LoVo (cell line): ENCODE measurements at regions not wholly inside any gene's neighbourhood (a gene's known extent, or its start where the extent isn't known, plus 50 kb on each side); places are given as distances from the start of the nearest gene placed in this dataset.

Experiments used
- DNase-seq: peaks from one replicate; pipeline ENCODE4 v3.0.0-alpha.2; 2016; ENCODE audit warnings: low spot score

DNA sequence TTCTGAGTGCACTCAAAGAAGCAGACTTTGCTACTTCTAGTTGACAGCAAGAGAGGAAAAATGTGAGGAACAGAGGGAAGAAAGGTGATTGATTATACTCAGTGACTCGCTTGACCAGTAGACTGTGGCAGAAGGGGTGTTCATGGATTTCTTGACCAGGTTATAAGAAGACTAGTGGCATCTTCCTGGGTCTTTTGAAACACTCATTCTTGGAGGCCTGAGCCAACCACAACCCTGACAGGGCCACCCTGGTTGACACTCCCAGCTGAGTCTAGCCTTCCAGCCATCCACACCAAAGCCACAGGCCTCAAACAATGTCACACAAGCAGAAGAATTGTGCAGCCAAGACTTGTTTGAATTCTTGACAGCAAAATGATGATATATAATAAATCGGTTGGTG, 366.3 kb downstream of the SS18 start:
- no peak for DNase-seq

DNA sequence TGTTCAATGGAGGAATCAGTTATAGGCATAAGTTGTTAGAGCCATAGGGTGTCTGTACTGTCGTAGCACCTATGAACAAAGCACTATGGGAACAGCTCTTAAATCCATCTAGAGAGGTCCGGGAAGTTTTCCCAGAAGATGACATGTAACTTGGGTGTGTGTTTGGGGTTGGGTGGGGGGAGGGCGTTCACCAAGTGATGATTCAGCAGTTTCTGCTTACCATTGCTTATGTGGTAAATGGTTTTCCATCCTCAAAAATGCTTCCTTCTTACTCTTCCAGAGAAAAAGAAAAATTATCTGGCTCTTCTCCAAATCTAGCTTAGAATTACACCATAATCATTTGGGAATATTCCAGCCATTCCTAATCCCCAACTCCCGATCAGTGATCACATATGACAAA, 361.1 kb upstream of the ZNF521 start:
- DNase-seq, result no peak

DNA sequence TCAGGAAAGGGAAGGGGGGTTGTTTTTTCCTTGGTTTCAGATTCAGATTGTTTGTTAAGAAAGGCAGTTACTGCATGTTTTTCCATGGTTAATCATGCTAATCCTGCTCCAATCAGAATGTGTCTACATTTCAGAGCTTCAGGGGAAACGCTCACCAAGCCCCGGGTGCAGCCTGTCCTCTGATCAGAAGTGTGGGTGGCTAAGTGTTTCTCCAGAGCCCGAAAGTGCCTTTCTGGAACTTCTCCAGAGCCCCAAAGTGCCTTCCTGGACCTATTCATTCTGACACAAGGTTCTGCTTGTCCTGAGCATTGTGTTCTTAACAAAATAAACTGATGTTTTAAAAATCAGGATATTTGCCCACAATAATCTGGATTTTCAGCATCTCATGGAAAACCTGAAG, 359.0 kb upstream of the ZNF521 start:
- no peak for DNase-seq

DNA sequence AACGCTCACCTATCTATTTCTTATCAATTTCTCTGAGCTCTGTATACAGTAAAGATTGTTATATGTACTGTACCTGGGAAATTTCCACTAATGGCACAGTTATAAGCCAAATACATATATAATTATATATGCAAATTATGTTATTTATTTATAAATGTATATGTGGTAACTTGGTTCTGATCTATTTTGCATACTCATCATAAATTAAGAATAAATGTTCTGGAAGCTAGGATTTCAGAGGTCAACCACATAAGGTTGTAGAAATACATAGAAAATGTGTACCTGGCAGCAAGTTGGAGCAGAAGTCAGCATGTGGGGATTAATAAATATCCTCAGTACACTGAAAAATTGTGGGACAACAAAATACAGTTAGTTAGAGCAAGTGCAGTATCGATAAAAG, 353.7 kb upstream of the ZNF521 start:
- no peak for DNase-seq

DNA sequence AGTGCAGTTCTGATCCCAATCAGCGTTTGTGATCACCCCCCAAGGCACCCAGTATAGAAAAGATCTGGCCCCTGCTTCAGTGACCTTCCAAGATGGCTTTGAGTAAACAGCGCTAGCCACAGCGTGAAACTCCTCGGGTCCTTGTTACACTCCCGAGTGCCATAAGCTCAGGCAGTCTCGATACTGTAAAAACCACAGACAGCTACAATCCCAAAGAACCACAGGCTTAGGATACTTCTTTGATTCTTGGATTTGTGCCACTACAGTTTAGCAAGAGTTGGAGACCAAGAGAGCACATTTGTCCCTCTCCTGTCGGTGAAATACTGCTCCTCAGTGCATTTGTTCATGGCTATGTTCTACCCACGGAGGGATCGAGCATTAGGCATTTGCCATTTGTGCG, 352.5 kb upstream of the ZNF521 start:
- DNase-seq, result no peak

DNA sequence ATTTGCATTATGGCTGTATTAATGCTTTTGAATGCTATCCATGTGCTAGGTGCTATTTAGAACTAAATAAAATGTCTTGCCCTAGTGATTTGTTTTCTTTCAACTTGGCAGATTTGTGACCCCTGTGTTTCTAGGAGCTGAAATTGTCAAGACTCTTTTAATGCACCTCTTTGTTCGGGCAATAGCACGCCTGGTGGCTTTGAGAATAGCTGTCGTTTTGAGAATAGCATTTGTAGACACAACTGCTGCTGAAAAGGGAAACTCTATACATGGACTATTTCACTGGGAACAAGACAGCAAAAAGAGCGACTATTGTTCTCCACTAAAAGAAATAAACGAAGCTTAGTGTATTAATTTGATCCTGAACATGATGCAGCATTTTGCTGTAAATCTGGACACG, 352.1 kb upstream of the ZNF521 start:
- no peak for DNase-seq

DNA sequence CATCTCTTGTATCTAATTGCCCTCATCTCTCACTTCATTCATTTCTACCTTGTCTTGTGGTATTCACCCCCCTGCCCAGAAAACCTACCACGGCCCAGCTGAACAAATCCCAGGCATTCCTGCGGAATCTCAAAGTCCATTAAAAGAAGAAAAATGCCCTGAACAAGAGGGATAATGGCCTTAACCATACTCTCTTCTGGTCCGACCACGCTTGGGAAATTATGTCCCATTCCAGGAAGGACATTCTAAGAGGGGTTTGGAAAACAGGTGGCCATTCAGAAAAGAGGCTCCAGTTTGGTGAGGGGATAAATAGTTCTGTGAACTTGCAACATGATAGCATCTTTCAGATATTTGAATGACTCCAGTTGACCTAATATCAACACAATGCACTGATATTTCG, 349.9 kb upstream of the ZNF521 start:
- DNase-seq, result no peak

DNA sequence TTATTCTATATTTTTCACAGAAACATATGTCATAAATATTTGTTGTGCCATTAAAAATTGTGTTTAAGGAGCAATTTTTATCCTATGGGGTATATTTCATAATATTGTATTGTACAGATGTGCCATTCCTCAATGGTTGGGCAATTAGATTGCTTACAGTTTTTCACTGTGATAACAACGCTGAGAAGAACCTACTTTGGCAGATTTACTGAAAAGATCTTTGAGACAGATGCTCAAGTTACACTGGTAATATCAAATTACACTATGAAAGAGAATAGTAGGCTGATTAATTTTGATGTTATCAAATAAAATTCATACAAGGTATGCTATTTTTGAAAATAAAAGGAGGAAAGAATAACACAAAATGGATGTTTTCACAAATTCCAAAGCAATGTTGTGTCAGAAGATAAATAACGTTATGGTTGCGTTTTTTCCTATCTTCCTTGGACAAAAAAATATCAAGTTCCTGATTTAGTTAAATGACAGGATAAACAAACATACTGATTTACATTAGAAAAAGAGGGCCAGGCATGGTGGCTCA, 335.1 kb upstream of the ZNF521 start:
- no peak for DNase-seq

DNA sequence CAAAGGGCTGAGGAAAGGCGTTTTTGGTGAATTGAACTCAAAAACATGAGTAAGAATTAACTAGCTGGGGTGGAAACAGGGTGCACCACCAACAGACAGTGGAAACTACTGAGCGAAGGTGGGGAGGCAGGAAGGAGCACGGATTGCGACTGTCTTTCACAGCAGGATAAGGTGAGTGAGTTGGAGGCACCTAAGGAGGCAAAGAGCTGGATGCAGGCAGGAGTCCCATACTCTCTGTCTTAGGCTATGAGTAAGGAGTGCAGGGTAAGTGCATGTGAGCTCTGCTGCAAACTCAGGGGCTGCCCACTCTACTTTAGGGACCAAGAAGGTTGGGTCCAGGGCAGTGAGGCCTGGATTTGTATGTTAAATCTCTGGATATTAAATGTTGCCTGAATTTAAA, 333.1 kb upstream of the ZNF521 start:
- no peak for DNase-seq

DNA sequence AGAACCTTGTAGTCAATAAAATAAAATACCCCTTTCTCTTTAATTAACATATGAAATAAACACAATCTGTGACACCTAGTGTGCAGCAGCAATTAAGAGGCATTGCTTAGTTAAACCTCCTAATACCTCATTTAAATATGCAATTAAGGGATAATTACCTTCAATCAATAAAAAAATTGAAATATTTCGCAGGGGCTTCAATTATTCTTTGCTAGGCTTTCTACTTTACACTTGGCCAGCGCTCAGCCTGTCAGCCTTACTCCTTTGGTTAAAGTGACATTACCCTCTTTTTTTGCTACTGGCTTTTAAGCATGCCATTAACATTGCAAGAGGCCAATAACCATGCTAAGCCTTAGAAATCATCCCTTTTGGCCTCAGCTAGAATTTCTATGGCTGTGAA, 327.5 kb upstream of the ZNF521 start:
- no peak for DNase-seq

DNA sequence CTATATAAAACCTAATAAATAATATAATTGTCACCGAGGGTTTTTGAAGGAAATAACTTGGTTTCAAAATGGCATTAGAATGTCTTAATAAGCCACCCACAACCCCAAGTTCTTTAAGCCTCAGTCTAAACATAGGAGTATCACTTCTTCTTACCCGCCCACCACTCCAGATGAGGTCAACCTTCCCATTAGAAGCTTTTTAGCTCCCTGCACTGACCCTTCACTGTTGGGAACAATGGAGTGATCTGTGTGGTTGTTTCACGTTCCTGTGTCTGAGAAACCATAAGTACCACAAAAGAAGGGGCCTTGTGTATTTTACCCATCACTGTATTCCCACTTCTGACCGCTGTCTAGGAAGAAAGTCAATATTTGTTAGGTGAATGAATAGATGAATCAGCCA, 326.3 kb upstream of the ZNF521 start:
- no peak for DNase-seq

DNA sequence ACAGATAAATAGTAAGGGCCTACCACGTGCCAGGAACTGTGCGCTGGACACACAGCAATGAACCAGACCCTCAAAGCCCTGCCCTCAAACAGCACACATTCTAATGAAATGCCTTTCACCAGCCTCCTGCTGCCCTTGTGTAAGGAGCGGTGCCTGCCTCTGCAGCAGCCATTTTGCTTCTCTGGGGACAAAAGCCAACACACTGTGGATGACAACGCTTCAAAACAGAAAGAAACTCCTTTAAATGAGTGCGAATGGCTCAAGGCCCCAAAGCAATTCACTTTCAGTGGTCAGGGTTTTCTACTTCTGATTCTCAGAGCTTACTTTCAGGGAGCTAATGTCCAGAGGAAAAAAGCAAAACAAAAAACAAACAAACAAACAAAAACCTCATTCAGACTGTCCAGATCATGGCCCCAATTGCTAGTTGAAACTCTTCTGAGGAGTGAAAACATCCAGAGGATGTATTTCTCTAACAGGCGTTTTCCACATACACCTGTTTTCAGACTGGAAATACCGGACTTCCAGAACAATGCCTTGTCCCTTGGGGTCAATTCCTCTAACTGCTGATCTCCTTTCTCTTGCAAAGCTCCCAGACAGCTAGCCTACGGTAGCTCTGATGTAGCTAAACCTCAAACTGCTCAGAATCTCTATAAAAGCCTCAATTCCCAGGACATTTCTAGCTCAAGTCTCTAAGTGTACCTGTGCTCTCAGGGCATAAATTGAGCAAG, 323.3 kb upstream of the ZNF521 start:
- no peak for DNase-seq

DNA sequence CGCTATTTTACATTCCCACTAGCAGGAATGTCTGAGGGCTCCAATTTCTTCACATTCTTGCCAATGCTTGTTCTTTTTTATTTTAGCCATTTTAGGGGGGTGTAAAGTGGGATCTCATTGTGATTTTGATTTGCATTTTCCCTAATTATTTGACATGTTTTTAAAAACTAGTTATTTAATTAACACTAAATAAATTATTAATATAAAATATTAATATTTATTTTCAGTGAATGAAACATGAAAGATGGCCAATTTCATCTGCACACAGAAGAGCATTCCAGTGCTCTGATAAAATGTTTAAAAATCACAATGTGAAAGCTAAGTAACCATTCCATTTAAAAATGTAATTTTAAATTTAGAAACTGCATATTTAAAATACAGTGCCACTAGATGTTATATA, 322.2 kb upstream of the ZNF521 start:
- no peak for DNase-seq

DNA sequence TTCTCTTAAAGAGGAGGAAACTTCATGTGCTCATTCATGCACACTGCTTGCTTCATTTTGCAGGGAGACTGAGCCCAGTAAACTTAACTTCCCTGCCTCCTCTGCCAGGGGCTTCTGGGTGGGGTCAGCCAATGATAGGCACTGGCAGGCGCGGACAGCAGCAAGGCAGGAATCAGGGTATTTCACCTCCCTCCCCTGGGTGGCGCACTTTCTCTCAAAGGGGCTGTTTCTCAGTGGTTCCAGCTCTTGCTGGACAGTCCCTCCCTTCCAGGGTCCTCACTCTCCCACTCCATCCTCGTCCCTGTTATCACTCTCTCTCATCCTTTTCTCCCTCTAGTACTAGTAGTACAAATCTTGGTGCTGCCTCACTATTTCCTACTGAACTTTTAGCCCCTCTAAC, 320.5 kb upstream of the ZNF521 start:
- no peak for DNase-seq

DNA sequence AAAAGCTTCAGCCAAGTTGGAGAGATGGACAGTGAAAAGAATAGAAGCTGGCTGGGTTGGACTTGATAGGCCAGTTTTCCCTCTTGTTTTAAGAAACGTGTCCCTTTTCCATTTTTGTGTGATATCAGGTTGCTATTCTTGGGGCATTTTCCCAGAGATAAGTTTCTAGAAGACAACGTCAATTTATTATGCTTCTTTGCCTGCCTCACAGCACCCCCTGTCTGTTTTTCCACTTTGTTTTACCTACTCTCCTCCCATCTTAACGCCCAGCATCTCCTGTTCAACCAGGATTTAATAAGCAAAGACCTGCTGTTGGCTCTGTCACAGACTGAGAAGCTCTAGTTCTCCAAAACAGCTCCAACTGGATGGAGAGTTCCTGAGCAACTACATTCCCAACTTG, 317.8 kb upstream of the ZNF521 start:
- DNase-seq, result no peak

DNA sequence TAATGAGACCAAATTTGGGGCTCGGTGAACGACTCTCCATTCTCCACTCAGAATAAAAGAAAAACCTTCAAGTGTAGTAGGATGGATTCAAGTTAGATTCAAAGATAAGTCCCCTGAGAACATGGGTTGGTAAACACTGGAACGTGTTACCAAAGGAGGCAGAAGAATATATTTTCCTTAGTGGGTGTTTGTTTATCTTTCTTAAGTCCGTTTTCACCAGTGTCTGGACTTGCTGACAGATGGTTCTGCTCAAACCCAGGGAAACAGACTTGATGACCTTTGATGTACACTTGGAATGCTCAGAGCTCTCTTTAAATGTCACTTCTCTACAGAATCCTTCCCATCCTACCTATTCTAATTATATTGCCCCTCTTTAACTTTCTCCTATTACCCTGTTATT, 310.3 kb upstream of the ZNF521 start:
- no peak for DNase-seq

DNA sequence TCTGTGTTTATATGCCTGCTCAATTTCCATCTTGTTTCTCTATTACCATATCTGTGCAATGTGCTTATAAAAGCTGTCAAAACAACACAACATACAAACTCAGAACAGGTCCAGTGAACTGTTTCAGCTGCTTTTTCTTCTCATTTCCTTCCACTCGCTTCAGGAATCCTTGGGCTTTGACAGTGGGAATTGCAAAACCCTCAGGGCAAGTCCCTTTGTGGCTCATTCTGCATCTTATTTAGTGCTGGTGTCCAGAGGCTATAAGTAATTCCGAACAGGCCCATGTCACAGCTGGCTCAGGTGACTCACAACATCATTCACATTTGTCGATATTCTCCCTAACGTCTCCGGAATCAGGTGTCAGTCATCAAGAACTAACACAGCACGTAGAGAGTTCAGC, 309.9 kb upstream of the ZNF521 start:
- DNase-seq, result no peak

DNA sequence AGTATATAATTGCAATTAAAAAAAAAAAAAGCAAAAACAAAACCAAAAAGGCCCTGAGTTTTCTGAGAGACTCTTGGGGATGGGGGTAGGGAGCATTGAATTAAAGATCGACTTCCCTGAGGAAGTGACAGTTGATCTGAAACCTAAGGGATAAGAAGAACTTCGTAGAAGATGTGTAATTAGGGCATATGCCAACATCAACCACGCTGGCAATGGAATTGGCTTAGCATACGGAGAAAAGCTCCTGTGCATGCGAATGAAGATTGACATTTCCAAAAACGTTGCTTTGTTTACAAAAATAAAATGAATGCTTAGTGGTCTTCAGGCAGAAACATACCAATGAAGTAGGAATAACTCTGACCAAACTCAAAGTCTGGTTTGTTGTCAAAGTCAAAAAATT, 307.6 kb upstream of the ZNF521 start:
- DNase-seq, result no peak

DNA sequence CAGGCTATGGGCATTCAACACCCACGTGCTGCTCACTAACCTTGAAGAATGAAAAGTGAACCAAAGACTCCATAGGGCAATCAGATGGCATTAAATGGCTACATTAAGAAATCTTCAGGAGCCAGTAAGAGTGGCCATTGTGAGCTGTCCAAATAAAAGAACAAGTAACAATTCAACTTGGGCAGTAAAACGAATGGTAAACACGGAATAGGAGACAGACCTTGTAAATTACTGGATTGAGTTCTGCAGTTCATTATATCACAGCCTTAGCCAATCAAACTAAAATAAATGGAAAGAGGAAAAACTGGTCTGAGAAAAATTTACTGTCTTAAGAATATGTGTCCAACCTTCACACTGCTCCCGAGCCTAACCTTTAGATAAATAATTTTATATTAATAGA, 306.5 kb upstream of the ZNF521 start:
- DNase-seq, result no peak

DNA sequence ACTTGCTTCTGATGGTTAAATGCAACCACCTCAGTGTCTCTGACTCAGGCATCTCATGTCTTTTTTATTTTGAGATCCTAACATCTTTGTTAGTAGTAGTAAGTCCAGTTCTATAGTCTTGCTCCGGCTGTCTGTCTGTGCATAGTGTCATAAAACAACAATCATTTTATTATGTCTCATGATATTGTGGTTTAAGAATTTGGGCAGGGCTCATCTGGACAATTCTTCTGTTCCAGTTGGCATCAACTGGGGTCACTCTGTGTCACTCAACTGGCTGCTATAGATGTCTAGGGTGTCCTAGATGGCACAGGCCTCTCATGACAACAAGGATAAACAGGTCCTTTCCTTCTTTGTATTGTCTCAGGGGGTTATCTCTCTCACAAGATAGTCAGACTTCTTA, 299.6 kb upstream of the ZNF521 start:
- DNase-seq, result no peak

DNA sequence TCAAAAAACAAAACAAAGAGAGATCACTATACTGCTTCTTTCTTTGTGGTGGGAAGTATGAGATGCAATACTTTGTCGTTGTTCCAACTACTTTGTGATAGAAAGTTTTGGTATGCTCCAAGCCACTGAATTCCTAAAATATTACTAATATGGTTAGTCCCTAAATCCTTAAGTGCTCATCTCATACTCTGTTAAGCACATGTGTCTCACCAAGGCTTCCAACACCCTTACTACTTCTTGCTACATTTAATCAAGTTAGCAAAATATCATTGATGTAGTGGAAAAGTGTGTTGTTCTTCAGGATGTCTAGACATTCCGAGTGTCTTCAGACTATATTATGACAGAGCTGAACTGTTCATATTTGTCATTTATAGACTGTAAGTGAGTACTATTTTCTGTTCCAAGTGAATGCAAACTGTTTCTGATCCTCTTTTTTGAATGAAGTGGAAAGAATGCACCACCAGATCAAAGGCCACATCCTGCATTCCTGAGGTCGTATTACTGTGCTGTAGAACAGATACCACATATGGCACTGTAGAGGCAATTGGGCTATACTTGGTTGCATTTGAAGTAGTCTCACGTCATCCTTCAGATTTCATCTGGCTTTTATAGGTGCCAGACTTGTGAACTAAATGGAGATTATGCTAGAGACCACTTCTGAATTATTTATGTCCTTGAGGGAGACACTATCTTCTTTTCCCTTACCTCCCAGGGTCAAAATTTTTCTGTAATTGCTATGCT, 298.4 kb upstream of the ZNF521 start:
- DNase-seq, result no peak

DNA sequence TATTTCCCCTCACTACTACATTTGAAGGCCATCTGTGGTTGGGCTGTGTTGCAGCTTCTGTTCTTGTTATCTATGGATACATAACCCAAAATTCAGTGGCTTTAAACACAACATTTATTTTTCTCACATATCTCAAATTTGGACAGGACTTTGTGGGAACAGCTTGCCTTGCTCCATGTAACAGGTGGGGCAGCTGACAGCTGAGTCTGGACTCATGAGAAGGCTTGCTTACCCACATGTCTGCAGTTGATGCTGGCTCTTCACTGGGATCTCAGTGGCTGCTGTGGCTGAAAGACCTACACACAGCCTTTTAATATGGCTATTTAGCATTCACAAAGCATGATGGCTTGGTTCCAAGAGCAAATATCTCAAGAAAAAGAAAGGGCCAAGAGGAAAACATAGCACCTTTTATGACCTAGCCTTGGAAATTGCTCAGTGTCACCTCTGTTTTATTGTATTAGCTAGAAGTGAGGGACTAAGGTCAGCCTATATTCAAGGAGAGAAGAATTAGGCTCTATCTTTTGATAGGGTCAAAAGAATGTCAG, 296.8 kb upstream of the ZNF521 start:
- DNase-seq, result no peak

DNA sequence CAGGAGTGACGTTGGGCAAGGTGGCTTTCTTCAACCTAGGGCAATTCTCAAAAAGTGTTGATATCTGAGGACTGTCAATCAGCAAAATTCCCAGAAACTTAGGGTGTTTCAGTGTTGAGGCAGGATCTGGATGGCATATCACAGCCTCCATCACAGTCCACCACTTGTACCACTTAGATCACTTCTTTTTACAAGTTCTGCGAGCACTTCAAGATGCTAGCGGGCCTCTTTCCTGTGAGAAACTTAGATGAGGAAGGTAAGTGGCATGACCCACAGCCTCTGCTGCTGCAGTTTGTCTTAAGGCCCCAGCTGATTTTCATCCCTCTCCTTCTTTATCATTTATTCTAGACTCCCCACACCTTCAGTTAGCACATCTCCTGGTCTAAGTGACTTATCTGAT, 295.4 kb upstream of the ZNF521 start:
- no peak for DNase-seq

DNA sequence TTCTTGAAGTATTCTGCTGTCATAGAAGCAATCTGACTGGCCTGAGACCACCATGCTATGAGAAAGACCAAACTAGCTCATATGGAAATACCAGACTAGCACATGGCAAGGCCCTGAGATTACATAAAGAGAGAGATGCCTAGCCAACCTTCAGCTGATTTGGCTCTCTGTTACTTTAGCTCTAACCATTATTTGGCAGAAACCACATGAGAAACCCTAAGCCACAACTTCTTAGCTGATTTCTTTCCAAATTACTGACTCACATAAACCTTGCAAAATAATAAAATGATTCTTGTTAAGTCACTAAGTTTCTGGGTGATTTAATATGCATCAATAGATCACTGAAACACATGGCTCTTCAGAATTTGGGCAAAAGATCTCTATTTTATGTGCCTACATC, 295.0 kb upstream of the ZNF521 start:
- DNase-seq, result no peak
